GM12878 (cell line): ENCODE measurements at regions not wholly inside any gene's neighbourhood (a gene's known extent, or its start where the extent isn't known, plus 50 kb on each side); places are given as distances from the start of the nearest gene placed in this dataset.

Experiments used
- ATAC-seq: fragments of 200-7000 bp; cut with Tn5 transposase; 3 replicates; pipeline ENCODE4 v1.9.1; 2020; ENCODE audit warnings: mild to moderate bottlenecking, moderate library complexity
- BruUV-seq: library from RNA; stranded (reverse); fragments of 400-500 nt; replicated peaks from 2 replicates; lab custom pipeline; 2021; lab: Mats Ljungman, UMichigan
- CTCF ChIA-PET: fragments of 300-600 bp; sonication (Branson Sonifier 250); formaldehyde crosslinking; extraction: SDS; loops from one replicate; lab custom pipeline; 2021; ENCODE audit warnings: inconsistent platforms; lab: Yijun Ruan, JAX
- POLR2A ChIA-PET: fragments of 350-600 bp; formaldehyde crosslinking; extraction: SDS; loops from one replicate; lab custom pipeline; 2021; ENCODE audit warnings: inconsistent platforms; lab: Charles Lee
- RAD21 ChIA-PET: fragments of 300-600 bp; sonication (Branson Sonifier 250); formaldehyde crosslinking; loops from one replicate; lab custom pipeline; 2023; ENCODE audit warnings: antibody characterized with exemption; ENCODE audit not compliant: unreplicated experiment; lab: Charles Lee
- SMC1A ChIA-PET: fragments of 300-600 bp; sonication (Branson Sonifier 250); formaldehyde crosslinking; loops from one replicate; lab custom pipeline; 2023; ENCODE audit not compliant: unreplicated experiment, uncharacterized antibody; lab: Charles Lee
- DNase-seq: peaks from one replicate; pipeline ENCODE4 v3.0.0-alpha.2; 2011; ENCODE audit warnings: low read depth, low spot score
- FAIRE-seq: peaks from 3 replicates; lab custom pipeline; 2011; peaks lifted over from hg19 to GRCh38; lab: Jason Lieb, UNC
- H2AFZ ChIP-seq: 2 replicates; pipeline ENCODE4 v1.6.0; 2011; ENCODE audit warnings: low read depth, low read length, control low read depth; ENCODE audit not compliant: control insufficient read depth
- H3K27ac ChIP-seq: 2 replicates; pipeline ENCODE4 v1.5.1; 2011; ENCODE audit warnings: control low read depth; ENCODE audit not compliant: control insufficient read depth, insufficient read depth
- H3K27me3 ChIP-seq, 2 experiments: replicated peaks in 1 of 2; 2 replicates each; pipeline versions ENCODE4 v1.6.0 to v1.6.1; 2011; ENCODE audit warnings: low read length in 1 of 2; ENCODE audit not compliant: control insufficient read depth in 2 of 2, insufficient read depth in 2 of 2
- H3K36me3 ChIP-seq, 2 experiments: 2 replicates each; pipeline ENCODE4 v1.5.1; 2011; ENCODE audit warnings: low read length in 1 of 2; ENCODE audit not compliant: control insufficient read depth in 2 of 2, insufficient read depth in 2 of 2
- H3K4me1 ChIP-seq: 2 replicates; pipeline ENCODE4 v1.6.1; 2011; ENCODE audit warnings: mild to moderate bottlenecking, low read length, moderate library complexity, mixed read lengths; ENCODE audit not compliant: control insufficient read depth, insufficient read depth
- H3K4me2 ChIP-seq: 2 replicates; pipeline ENCODE4 v1.6.0; 2011; ENCODE audit warnings: control low read depth; ENCODE audit not compliant: control insufficient read depth, insufficient read depth
- H3K4me3 ChIP-seq: fragments of 200-600 bp; sonication (generic); 2 replicates; pipeline ENCODE4 v1.5.1; 2016
- H3K79me2 ChIP-seq: 2 replicates; pipeline ENCODE4 v1.6.0; 2011; ENCODE audit warnings: low read length; ENCODE audit not compliant: control insufficient read depth, insufficient read depth
- H3K9ac ChIP-seq: 2 replicates; pipeline ENCODE4 v1.8.0; 2011; ENCODE audit warnings: low read length, control low read depth, mixed read lengths; ENCODE audit not compliant: control insufficient read depth, insufficient read depth
- H3K9me3 ChIP-seq: replicated peaks from 3 replicates; pipeline ENCODE4 v1.5.1; 2011; ENCODE audit warnings: mild to moderate bottlenecking, low read length; ENCODE audit not compliant: control insufficient read depth, insufficient read depth
- H4K20me1 ChIP-seq: 2 replicates; pipeline ENCODE4 v1.6.0; 2011; ENCODE audit not compliant: control insufficient read depth, insufficient read depth
- BCL11A ChIP-seq: IDR thresholded peaks from 2 replicates; pipeline ENCODE4 v1.6.1; 2011; ENCODE audit warnings: low read depth, low read length
- BMI1 ChIP-seq: fragments of 450-650 bp; IDR thresholded peaks from 2 replicates; pipeline ENCODE4 v1.6.1; 2016; ENCODE audit warnings: mild to moderate bottlenecking, moderate library complexity, borderline replicate concordance
- CBX5 ChIP-seq: sonication (generic); IDR thresholded peaks from 2 replicates; pipeline ENCODE4 v1.6.1; 2016; ENCODE audit warnings: low read depth, moderate library complexity, mild to moderate bottlenecking, inconsistent platforms
- EGR1 ChIP-seq, 2 experiments: IDR thresholded peaks; 1 replicate in 1 of 2; 2 replicates in 1 of 2; pipeline ENCODE4 v1.6.1; 2011 to 2012; ENCODE audit warnings: low read depth in 2 of 2, low read length in 2 of 2, borderline replicate concordance in 1 of 2, mild to moderate bottlenecking in 1 of 2, moderate library complexity in 1 of 2
- ESRRA ChIP-seq: IDR thresholded peaks from 2 replicates; pipeline ENCODE4 v1.6.1; 2012; ENCODE audit warnings: mild to moderate bottlenecking, low read length, improper control_type of control experiment
- EZH2 ChIP-seq: IDR thresholded peaks from 2 replicates; pipeline ENCODE4 v1.6.1; 2012; ENCODE audit warnings: low read depth, mild to moderate bottlenecking, control low read depth, inconsistent platforms, low read length, borderline replicate concordance; ENCODE audit not compliant: control insufficient read depth
- MYB ChIP-seq: fragments of 150-350 bp; IDR thresholded peaks from 2 replicates; pipeline ENCODE4 v1.6.1; 2014; ENCODE audit warnings: mild to moderate bottlenecking, low read depth, low read length, borderline replicate concordance
- NFXL1 ChIP-seq: fragments of 450-650 bp; IDR thresholded peaks from 2 replicates; pipeline ENCODE4 v1.6.1; 2017; ENCODE audit warnings: antibody characterized with exemption, mild to moderate bottlenecking, borderline replicate concordance
- SIN3A ChIP-seq: IDR thresholded peaks from 2 replicates; pipeline ENCODE4 v1.6.1; 2012; ENCODE audit warnings: low read depth, low read length, improper control_type of control experiment
- SREBF1 ChIP-seq: IDR thresholded peaks from 2 replicates; pipeline ENCODE4 v1.6.1; 2012; ENCODE audit warnings: mild to moderate bottlenecking, low read length
- STAT3 ChIP-seq: IDR thresholded peaks from 2 replicates; pipeline ENCODE4 v1.6.1; 2011; ENCODE audit warnings: low read depth, low read length, improper control_type of control experiment
- SUPT20H ChIP-seq: IDR thresholded peaks from 2 replicates; pipeline ENCODE4 v1.6.1; 2011; ENCODE audit warnings: low read depth, mild to moderate bottlenecking, low read length, moderate library complexity, borderline replicate concordance; ENCODE audit not compliant: control insufficient read depth
- WGBS: methylation state at CpG from one replicate; pipeline ENCODE4 v1.1.6; 2016; ENCODE audit warnings: low lambda C conversion rate; ENCODE audit not compliant: insufficient replicate concordance, insufficient coverage; ENCODE audit errors: missing lambda C conversion rate; 5-methylcytosine and 5-hydroxymethylcytosine counted together
- in situ Hi-C: fragments of 300-500 bp; cut with MboI; formaldehyde crosslinking; loops from 9 replicates; pipeline ENCODE4 v1.14.3; 2018; ENCODE audit warnings: mixed read lengths
- intact Hi-C: fragments of 100-400 bp; cut with micrococcal nuclease; formaldehyde crosslinking; loops from one replicate; pipeline ENCODE4 v1.14.2; 2022; ENCODE audit not compliant: unreplicated experiment
- TF ChIP-seq, protein P1 (sequence below), 3 experiments: IDR thresholded peaks in 2 of 3; conservative IDR thresholded peaks in 1 of 3; 2 replicates each; pipeline ENCODE4 v1.5.1; 2011; ENCODE audit warnings: low read depth in 3 of 3, low read length in 3 of 3, mild to moderate bottlenecking in 3 of 3, control low read depth in 2 of 3, moderate library complexity in 2 of 3, inconsistent platforms in 1 of 3, mixed read lengths in 1 of 3; ENCODE audit not compliant: control insufficient read depth in 2 of 3, insufficient read depth in 1 of 3; ENCODE audit errors: extremely low read depth in 1 of 3
- TF ChIP-seq, protein P2 (sequence below): fragments of 450-650 bp; IDR thresholded peaks from 2 replicates; pipeline ENCODE4 v1.6.1; 2016; ENCODE audit warnings: mild to moderate bottlenecking

DNA sequence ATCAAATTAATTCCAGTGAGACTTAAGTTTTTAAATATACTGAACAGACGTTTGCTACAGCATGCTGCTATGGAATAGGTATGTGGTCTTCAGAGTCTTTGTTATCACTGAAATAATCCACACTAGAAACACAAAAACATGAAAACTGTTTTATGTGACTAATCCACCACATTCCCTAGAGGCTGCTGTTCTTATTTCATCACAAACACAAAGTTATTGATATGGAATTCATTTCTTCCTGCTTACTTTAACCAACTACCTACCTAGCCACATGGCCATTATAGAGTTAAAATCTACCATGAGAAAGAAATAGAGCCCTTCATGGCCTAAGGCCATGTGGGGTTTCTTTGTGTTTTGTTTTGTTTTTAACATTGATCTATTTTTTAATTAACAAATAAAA lies 232.3 kb upstream of the PTGER4 start:
- no peak overlapping the region for H2AFZ ChIP-seq
- no TSS peak for BruUV-seq
- CTCF ChIA-PET, result no interaction called here

More for the DNA sequence above, 232.3 kb upstream of the PTGER4 start:
- no peak for FAIRE-seq
- TF ChIP-seq BMI1, result no peak
- no peak for TF ChIP-seq EZH2
- no peak for TF ChIP-seq STAT3
- TF ChIP-seq, protein P1, sequence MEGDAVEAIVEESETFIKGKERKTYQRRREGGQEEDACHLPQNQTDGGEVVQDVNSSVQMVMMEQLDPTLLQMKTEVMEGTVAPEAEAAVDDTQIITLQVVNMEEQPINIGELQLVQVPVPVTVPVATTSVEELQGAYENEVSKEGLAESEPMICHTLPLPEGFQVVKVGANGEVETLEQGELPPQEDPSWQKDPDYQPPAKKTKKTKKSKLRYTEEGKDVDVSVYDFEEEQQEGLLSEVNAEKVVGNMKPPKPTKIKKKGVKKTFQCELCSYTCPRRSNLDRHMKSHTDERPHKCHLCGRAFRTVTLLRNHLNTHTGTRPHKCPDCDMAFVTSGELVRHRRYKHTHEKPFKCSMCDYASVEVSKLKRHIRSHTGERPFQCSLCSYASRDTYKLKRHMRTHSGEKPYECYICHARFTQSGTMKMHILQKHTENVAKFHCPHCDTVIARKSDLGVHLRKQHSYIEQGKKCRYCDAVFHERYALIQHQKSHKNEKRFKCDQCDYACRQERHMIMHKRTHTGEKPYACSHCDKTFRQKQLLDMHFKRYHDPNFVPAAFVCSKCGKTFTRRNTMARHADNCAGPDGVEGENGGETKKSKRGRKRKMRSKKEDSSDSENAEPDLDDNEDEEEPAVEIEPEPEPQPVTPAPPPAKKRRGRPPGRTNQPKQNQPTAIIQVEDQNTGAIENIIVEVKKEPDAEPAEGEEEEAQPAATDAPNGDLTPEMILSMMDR (IDR thresholded peaks at IDR 0.05 in 2 of 3, conservative IDR thresholded peaks at IDR 0.05 in 1 of 3; ENCODE audit: control insufficient read depth in 2 of 3, extremely low read depth in 1 of 3, insufficient read depth in 1 of 3, low read depth in 3 of 3, low read length in 3 of 3), result no peak
- TF ChIP-seq SUPT20H, result no peak
- no peak for TF ChIP-seq BCL11A
- TF ChIP-seq SIN3A, result no peak
- TF ChIP-seq, protein P2, sequence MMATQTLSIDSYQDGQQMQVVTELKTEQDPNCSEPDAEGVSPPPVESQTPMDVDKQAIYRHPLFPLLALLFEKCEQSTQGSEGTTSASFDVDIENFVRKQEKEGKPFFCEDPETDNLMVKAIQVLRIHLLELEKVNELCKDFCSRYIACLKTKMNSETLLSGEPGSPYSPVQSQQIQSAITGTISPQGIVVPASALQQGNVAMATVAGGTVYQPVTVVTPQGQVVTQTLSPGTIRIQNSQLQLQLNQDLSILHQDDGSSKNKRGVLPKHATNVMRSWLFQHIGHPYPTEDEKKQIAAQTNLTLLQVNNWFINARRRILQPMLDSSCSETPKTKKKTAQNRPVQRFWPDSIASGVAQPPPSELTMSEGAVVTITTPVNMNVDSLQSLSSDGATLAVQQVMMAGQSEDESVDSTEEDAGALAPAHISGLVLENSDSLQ, result no peak
- no peak for TF ChIP-seq NFXL1
- TF ChIP-seq CBX5, result no peak
- no peak for TF ChIP-seq ESRRA
- TF ChIP-seq EGR1 (IDR thresholded peaks at IDR 0.05; ENCODE audit: borderline replicate concordance in 1 of 2, low read depth in 2 of 2, low read length in 2 of 2), result no peak
- TF ChIP-seq SREBF1, result no peak
- TF ChIP-seq MYB, result no peak
- TF ChIP-seq, all 136 proteins: peak for 0
- Histone ChIP-seq H3K27me3 (no peaks in the 10 kb centered on the region), H3K4me2 (no peak overlapping the region), H3K9ac (no peak overlapping the region), H3K36me3 (no peaks in the 10 kb centered on the region), H3K4me1 (no peaks in the 10 kb centered on the region), H3K9me3 (no peaks in the 10 kb centered on the region; the same call in 1 of the 3 replicates), H4K20me1 (no peaks in the 10 kb centered on the region), H3K27ac (no peak overlapping the region), H3K4me3 (no peak overlapping the region), H3K79me2 (no peaks in the 10 kb centered on the region)
- in situ Hi-C loops, result no loop called here
- POLR2A ChIA-PET, result no interaction called here
- DNase-seq (no peak), ATAC-seq (no peak)
- 0% methylated on average over 1 of the region's 1 CpG for WGBS
- RAD21 ChIA-PET, result no interaction called here
- intact Hi-C loops, result no loop called here
- SMC1A ChIA-PET, result no interaction called here
